ENCODE measurements at regions not wholly inside any gene's neighbourhood (a gene's known extent, or its start where the extent isn't known, plus 50 kb on each side); places are given as distances from the start of the nearest gene placed in this dataset.

DNA sequence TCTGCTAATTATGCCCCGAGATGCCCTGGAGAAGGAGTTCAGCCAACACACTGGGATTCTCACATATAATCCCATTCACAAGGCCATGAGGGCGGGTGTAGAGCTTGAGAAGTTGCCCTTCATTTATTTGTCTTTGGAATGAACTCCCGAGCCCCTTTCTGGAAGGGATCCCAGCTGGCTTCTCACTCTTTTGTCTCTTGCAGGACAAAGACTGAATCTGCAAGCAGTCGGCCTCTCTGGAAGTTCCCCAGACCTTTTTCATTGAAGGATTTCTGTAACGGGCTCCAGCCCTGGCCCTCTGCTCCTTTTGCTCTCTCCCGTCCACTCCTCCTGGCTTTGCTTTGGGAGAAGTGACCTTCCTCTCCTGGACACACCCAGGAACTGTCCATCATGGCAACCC lies 163.3 kb upstream of the SFSWAP start:
- Mint-ChIP-seq H3K9me3 (peaks cover 14% of the 10 kb centered on the region), H3K36me3 (no peaks in the 10 kb centered on the region), H3K4me3 (no peak overlapping the region), H3K4me1 (no peaks in the 10 kb centered on the region), H3K27me3 (ENCODE audit: low read depth) (peaks cover 13% of the 10 kb centered on the region), H3K27ac (no peak overlapping the region)
- TF ChIP-seq, protein P1, sequence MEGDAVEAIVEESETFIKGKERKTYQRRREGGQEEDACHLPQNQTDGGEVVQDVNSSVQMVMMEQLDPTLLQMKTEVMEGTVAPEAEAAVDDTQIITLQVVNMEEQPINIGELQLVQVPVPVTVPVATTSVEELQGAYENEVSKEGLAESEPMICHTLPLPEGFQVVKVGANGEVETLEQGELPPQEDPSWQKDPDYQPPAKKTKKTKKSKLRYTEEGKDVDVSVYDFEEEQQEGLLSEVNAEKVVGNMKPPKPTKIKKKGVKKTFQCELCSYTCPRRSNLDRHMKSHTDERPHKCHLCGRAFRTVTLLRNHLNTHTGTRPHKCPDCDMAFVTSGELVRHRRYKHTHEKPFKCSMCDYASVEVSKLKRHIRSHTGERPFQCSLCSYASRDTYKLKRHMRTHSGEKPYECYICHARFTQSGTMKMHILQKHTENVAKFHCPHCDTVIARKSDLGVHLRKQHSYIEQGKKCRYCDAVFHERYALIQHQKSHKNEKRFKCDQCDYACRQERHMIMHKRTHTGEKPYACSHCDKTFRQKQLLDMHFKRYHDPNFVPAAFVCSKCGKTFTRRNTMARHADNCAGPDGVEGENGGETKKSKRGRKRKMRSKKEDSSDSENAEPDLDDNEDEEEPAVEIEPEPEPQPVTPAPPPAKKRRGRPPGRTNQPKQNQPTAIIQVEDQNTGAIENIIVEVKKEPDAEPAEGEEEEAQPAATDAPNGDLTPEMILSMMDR (IDR thresholded peaks at IDR 0.05; ENCODE audit: unreplicated experiment) = no peak
- no peak for DNase-seq (ENCODE audit: low spot score in 2 of 2, unreplicated experiment in 2 of 2)

DNA sequence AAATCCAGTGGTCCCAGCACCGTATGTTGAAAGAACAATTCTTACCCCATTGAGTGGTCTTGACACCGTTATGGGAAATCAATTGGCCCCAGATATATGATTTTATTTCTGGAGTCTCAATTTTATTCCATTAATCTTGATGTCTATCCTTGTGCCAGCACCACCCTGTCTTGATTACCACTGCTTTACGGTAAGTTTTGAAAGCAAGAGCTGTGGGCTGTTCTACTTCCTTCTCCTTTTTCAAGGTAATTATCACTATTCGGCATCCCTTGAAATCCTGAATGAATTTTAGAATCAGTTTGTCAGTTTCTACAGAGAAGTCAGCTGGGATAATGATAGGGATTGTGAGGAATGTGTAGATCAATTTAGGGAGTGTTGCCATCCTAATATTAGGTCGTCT lies 160.8 kb upstream of the SFSWAP start:
- Mint-ChIP-seq H3K36me3 (no peaks in the 10 kb centered on the region), H3K27ac (no peak overlapping the region), H3K4me3 (no peak overlapping the region), H3K9me3 (peaks cover 4% of the 10 kb centered on the region), H3K4me1 (no peaks in the 10 kb centered on the region), H3K27me3 (ENCODE audit: low read depth) (peaks cover 14% of the 10 kb centered on the region)
- DNase-seq (ENCODE audit: low spot score in 2 of 2, unreplicated experiment in 2 of 2) = no peak
- TF ChIP-seq, protein P1 (IDR thresholded peaks at IDR 0.05; ENCODE audit: unreplicated experiment) = no peak

DNA sequence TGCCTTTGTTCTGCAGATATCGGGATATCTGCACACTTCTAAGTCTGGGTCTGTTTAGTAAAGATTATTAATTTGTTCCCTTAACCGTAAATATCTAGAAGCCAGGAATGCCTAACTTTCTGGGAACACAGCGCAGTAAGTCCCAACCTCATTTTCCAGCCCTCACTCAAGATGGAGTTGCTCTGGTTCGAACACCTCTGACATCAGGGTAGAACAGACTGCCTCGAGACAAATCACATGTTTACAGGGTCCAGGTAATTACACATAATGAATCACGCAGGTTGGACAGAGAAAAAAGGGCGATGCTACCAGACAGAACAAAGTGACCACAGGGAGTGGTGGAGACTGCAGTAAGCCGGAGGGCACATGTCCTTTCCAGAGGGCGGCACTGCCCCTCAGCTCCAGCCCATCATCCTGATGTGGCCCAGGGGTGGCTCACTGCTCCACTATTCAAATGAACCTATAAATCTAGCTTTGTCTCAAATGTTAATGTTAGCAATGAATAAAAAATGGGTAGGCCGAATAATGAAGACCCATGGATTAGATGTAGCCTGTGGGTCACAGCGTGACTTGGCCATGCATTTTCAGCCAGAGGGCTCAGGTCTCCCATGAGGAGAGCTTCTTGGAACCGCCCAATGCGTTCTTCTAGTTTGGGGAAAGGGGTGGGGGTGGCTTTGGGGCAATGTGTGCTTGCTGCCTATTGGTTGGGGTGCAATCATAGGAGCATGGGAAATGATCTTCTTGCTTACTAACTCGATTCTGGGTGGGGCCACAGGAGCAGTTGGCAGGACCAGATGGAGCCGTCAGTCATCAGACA lies 159.0 kb upstream of the SFSWAP start:
- no peak overlapping the region for H3K4me3 Mint-ChIP-seq
- TF ChIP-seq, protein P1 (IDR thresholded peaks at IDR 0.05; ENCODE audit: unreplicated experiment) = no peak
- no peaks in the 10 kb centered on the region for H3K36me3 Mint-ChIP-seq
- H3K27ac Mint-ChIP-seq = no peak overlapping the region
- peaks cover 18% of the 10 kb centered on the region for H3K27me3 Mint-ChIP-seq (ENCODE audit: low read depth)
- H3K9me3 Mint-ChIP-seq = no peaks in the 10 kb centered on the region
- no peaks in the 10 kb centered on the region for H3K4me1 Mint-ChIP-seq
- DNase-seq (ENCODE audit: low spot score in 2 of 2, unreplicated experiment in 2 of 2) = no peak

DNA sequence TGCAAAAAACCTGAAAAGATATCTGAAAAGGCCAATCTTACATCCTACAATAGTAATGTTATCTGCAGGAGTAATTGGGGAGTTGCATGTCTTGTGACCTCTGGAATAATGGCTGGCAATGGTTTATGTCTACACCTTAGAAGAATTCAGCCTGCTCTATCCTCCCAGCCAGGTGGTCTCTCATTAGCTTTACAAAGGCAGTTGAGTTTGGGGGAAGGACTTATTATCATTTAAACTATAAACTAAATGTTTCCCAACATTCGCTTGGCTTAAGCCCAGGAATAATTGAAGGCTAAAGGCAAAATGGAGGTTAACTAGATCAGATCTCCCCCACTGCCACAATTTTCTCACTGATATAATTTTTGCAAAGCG lies 158.4 kb upstream of the SFSWAP start:
- Mint-ChIP-seq H3K27me3 (ENCODE audit: low read depth) (peaks cover 18% of the 10 kb centered on the region), H3K9me3 (no peaks in the 10 kb centered on the region), H3K27ac (no peak overlapping the region), H3K4me3 (no peak overlapping the region), H3K36me3 (no peaks in the 10 kb centered on the region), H3K4me1 (no peaks in the 10 kb centered on the region)
- no peak for DNase-seq (ENCODE audit: low spot score in 2 of 2, unreplicated experiment in 2 of 2)
- TF ChIP-seq, protein P1 (IDR thresholded peaks at IDR 0.05; ENCODE audit: unreplicated experiment) = no peak

DNA sequence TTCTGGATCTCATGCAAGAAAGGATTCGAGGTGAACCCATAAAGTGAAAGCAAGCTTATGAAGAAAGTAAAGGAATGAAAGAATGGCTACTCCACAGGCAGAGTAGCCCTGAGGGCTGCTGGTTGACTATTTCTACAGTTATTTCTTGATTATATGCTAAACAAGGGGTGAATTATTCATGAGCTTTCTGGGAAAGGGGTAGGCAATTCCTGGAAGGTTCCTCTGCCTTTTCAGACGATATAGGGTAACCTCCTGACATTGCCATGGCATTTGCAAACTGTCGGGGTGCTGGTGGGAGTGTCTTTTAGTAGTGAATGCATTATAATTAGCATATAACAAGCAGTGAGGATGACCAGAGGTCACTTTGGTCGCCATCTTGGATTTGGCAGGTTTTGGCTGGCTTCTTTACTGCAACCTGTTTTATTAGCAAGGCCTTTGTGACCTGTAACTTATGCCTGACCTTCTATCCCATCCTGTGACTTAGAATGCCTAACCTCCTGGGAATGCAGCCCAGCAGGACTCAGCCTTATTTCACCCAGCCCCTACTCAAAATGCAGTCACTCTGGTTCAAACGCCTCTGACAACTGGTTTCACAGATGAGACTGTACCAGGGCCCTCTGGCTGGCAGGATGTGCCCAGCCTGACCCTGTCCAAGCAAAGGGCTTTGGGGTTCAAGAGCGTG lies 157.7 kb upstream of the SFSWAP start:
- no peaks in the 10 kb centered on the region for H3K9me3 Mint-ChIP-seq
- no peak overlapping the region for H3K4me3 Mint-ChIP-seq
- H3K27me3 Mint-ChIP-seq (ENCODE audit: low read depth) = peaks cover 23% of the 10 kb centered on the region
- TF ChIP-seq, protein P1 (IDR thresholded peaks at IDR 0.05; ENCODE audit: unreplicated experiment) = no peak
- H3K27ac Mint-ChIP-seq = no peak overlapping the region
- H3K4me1 Mint-ChIP-seq = no peaks in the 10 kb centered on the region
- no peaks in the 10 kb centered on the region for H3K36me3 Mint-ChIP-seq
- no peak for DNase-seq (ENCODE audit: low spot score in 2 of 2, unreplicated experiment in 2 of 2)
